MCF 10A (cell line): ENCODE measurements at regions not wholly inside any gene's neighbourhood (a gene's known extent, or its start where the extent isn't known, plus 50 kb on each side); places are given as distances from the start of the nearest gene placed in this dataset.

ENCODE experiments used
- BruUV-seq: library from RNA; stranded (reverse); fragments of 400-500 nt; replicated peaks from 2 replicates; lab custom pipeline; 2021; lab: Mats Ljungman, UMichigan
- CTCF ChIA-PET: fragments of 300-600 bp; sonication (Branson Sonifier 250); formaldehyde crosslinking; extraction: SDS; loops from one replicate; lab custom pipeline; 2021; ENCODE audit warnings: antibody characterized with exemption, inconsistent platforms; lab: Yijun Ruan, JAX
- POLR2A ChIA-PET: fragments of 300-600, 350-650 bp; sonication (Branson Sonifier 250); formaldehyde crosslinking; extraction: SDS; loops from one replicate; lab custom pipeline; 2020; ENCODE audit warnings: antibody characterized with exemption, inconsistent platforms; lab: Yijun Ruan, JAX
- DNase-seq: peaks from one replicate; pipeline ENCODE4 v3.0.0-alpha.2; 2018; ENCODE audit not compliant: unreplicated experiment
- H3K27ac Mint-ChIP-seq: one replicate; pipeline ENCODE4 v1.8.0; 2022; ENCODE audit warnings: mild to moderate bottlenecking, low read depth, mixed read lengths; ENCODE audit not compliant: unreplicated experiment
- H3K27me3 Mint-ChIP-seq: one replicate; pipeline ENCODE4 v1.8.0; 2022; ENCODE audit warnings: mixed read lengths; ENCODE audit not compliant: insufficient read depth, unreplicated experiment
- H3K36me3 Mint-ChIP-seq: one replicate; pipeline ENCODE4 v1.8.0; 2022; ENCODE audit warnings: mild to moderate bottlenecking, moderate library complexity, mixed read lengths; ENCODE audit not compliant: insufficient read depth, unreplicated experiment
- H3K4me1 Mint-ChIP-seq: one replicate; pipeline ENCODE4 v1.8.0; 2022; ENCODE audit warnings: mixed read lengths; ENCODE audit not compliant: insufficient read depth, unreplicated experiment
- H3K4me3 Mint-ChIP-seq: one replicate; pipeline ENCODE4 v1.8.0; 2022; ENCODE audit warnings: mild to moderate bottlenecking, moderate library complexity, mixed read lengths; ENCODE audit not compliant: unreplicated experiment
- H3K9me3 Mint-ChIP-seq: one replicate; pipeline ENCODE4 v1.8.0; 2022; ENCODE audit warnings: mixed read lengths; ENCODE audit not compliant: unreplicated experiment
- CTCF ChIP-seq: fragments of 200-600 bp; IDR thresholded peaks from one replicate; pipeline ENCODE4 v1.8.0; 2022; ENCODE audit warnings: antibody characterized with exemption, mild to moderate bottlenecking; ENCODE audit not compliant: unreplicated experiment
- intact Hi-C: fragments of 100-400 bp; cut with micrococcal nuclease; formaldehyde crosslinking; loops from 2 replicates; pipeline ENCODE4 v1.14.1; 2022

GRCh38 chr12:113620437-113620976 is 148.8 kb upstream of the LHX5 start:
- intact Hi-C loops = no loop called here
- no peaks in the 10 kb centered on the region for H3K36me3 Mint-ChIP-seq
- H3K27ac Mint-ChIP-seq = no peak overlapping the region
- no peaks in the 10 kb centered on the region for H3K9me3 Mint-ChIP-seq
- ChIA-PET POLR2A (no interaction called here), CTCF (interaction anchor here (0.6 to 0.7 kb wide), 2 partner anchors 537 to 957 kb away, joined by 3 to 4 read pairs; no protein-coding TSS in a partner anchor)
- no peaks in the 10 kb centered on the region for H3K4me1 Mint-ChIP-seq
- no TSS peak for BruUV-seq
- no peak for TF ChIP-seq CTCF
- DNase-seq = no peak
- H3K4me3 Mint-ChIP-seq = no peak overlapping the region
- H3K27me3 Mint-ChIP-seq = peaks cover 7% of the 10 kb centered on the region

GRCh38 chr12:113619202-113619601 is 147.5 kb upstream of the LHX5 start:
- ChIA-PET CTCF (interaction anchor here (0.7 kb wide), 1 partner anchor 10 kb away, joined by 3 read pairs; no protein-coding TSS in a partner anchor), POLR2A (no interaction called here)
- no peaks in the 10 kb centered on the region for H3K36me3 Mint-ChIP-seq
- no peaks in the 10 kb centered on the region for H3K9me3 Mint-ChIP-seq
- H3K27ac Mint-ChIP-seq = no peak overlapping the region
- TF ChIP-seq CTCF = no peak
- H3K4me3 Mint-ChIP-seq = no peak overlapping the region
- BruUV-seq = no TSS peak
- no peaks in the 10 kb centered on the region for H3K4me1 Mint-ChIP-seq
- intact Hi-C loops = no loop called here
- H3K27me3 Mint-ChIP-seq = peaks cover 7% of the 10 kb centered on the region
- DNase-seq = no peak

DNA sequence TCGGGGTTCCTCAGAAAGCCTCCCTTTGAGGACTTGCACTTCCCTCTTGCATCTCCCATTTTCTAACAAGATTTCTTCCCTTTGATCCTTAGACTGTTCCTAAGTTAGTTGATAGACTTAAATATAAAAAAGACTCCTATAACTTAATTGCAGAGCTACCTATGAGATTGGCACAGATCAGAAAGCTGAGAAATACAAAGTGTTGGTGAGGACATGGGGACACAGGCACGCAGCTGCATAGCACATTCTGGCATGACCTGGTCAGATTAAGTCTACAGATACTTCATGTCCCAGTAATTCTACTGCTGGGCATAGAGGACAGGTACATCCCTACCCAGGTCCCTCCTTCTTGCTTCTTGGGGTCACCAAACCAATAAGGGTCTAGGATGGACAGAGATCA is 141.7 kb upstream of the LHX5 start:
- H3K36me3 Mint-ChIP-seq = no peaks in the 10 kb centered on the region
- TF ChIP-seq CTCF = no peak
- BruUV-seq = no TSS peak
- no peaks in the 10 kb centered on the region for H3K9me3 Mint-ChIP-seq
- H3K27me3 Mint-ChIP-seq = peaks cover 47% of the 10 kb centered on the region
- intact Hi-C loops = no loop called here
- no peak overlapping the region for H3K27ac Mint-ChIP-seq
- no peak for DNase-seq
- ChIA-PET POLR2A (no interaction called here), CTCF (no interaction called here)
- no peaks in the 10 kb centered on the region for H3K4me1 Mint-ChIP-seq
- no peak overlapping the region for H3K4me3 Mint-ChIP-seq

DNA sequence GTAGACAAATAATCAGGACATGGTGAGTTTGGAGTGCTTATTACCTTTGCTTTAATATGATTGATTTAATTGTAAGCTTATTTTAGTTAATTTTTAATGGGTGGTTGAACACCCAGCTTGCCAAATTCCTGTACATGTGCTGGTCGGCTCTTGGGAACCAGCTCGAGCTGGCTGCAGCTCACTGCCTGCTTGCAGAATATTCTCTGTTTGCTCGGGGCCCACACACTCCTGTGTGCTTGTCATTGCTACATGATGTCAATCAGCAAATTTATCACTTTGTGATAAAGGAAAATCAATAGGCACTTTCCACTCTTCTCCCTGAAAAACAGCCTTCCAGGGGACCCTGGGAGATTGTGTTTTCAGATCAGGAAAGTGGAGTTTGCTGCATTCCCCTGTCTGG is 141.1 kb upstream of the LHX5 start:
- intact Hi-C loops = no loop called here
- H3K27me3 Mint-ChIP-seq = peaks cover 48% of the 10 kb centered on the region
- no peak overlapping the region for H3K4me3 Mint-ChIP-seq
- no peaks in the 10 kb centered on the region for H3K36me3 Mint-ChIP-seq
- H3K27ac Mint-ChIP-seq = no peak overlapping the region
- H3K9me3 Mint-ChIP-seq = no peaks in the 10 kb centered on the region
- no TSS peak for BruUV-seq
- no peak for DNase-seq
- CTCF ChIA-PET = interaction anchor here (0.6 kb wide), 1 partner anchor 393 kb away, joined by 3 read pairs; no protein-coding TSS in a partner anchor
- no peak for TF ChIP-seq CTCF
- POLR2A ChIA-PET = no interaction called here
- H3K4me1 Mint-ChIP-seq = no peaks in the 10 kb centered on the region
